ENCODE measurements at regions not wholly inside any gene's neighbourhood (a gene's known extent, or its start where the extent isn't known, plus 50 kb on each side); places are given as distances from the start of the nearest gene placed in this dataset.

DNA sequence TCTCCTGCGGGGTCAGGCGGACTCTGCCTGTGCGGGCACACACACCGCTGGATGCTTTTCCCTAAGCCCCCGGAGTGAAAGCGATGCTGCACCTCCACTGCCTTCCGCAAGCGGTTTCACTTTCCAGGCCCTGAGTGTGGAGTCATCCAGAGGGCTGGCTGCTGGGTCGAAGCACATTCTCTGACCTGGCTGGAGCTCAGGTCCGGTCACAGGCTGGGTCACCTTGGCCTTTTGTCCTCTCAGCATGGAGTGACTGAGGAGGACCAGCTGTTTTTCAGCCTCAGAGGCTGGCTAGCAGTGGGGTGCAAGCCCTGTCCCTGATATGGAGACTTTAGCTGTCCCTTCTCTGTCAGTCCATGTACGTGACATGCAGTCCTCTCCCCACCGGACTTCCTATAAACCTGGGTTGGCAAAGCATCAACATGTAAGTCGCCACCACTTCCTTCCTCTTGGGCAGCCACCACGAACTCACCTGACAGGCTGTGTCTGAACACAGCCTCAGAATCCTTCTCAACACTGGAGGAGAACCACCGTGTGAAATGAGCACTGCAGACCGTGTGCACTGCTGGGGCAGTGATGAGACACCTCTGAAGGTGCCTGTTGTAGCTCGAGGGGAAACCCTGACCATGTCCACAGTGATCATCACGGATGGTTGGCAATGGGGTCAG lies 51.3 kb downstream of the GADD45G start:
- peak in 1 of 2 donors; percentile 44 for DNase-seq (ENCODE audit: low read depth in 2 of 2)

DNA sequence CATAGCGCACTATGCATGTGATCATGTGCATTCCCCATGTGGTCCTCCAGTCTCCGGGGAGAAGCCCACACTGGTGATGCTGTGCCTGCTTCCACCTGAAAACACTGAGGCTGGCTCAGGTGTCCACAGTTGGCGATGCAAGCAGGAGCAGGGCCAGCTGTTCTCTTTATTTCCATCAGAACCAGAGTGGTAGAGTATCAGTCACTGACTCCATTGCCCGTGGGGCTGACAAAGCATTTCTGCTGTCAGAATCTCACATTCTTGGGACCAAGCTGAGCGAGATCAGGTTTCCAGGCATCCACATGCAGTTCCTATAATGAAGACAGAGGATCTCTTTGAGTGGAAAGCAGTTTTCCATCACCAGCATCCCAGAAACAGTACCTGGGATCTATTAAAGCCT lies 52.5 kb downstream of the GADD45G start:
- DNase-seq (ENCODE audit: low read depth in 2 of 2) = no peak

DNA sequence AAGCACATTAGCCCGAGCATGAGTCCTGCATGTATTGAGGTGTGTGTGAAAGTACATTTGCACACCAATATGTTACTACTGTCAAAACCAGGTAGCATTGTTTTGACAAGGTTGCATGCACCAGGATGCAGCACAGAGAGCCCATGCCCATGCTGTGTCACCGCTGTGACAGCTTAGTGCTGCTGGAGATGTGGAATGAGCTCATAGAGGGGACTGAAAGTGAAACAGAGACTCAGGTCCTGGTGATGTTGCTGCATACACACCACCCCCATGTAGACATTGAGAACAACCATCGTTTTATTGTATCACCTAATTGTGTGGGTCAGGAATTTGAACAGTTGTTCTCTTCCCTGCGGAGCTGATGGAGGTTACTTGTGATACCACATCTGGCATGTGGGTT lies 53.0 kb downstream of the GADD45G start:
- no peak for DNase-seq (ENCODE audit: low read depth in 2 of 2)

DNA sequence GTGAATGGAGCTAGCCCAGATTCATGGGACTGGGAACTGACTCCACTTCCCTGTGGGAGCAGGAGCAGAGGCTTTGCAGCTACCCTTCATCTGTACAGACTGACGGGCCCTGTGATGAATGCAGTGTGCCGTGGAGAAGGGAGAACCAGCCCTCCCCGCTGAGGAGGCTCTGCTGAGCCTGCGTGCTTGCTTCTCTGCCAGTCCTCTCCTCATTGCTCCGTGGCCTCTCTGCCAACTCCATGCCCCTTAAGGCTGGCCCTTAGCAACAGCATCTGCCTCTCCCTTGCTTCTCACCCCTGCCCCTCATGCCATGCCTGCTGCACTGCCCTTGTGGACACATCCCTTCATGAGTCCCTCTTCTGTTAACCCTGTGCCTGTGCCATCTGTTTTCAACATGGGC lies 53.6 kb downstream of the GADD45G start:
- no peak for DNase-seq (ENCODE audit: low read depth in 2 of 2)

DNA sequence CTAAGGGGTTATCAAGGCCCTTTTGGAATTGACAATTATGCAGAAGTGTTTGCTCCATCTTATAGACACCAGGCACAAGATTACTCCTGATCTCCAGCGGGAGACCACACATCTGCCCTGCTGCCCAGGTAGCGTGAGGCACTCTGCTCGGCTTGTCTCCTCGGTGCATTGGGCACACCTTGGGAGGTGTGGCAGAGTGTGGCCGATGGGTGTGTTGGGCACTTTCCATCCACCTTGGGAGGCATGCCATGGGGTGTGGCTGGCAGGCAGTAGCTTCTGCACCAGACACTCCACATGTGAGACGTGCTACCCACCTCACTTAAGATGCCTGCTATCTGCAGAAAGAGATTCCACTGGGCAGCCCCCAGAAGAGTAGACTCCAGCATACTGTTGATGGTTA lies 54.1 kb downstream of the GADD45G start:
- DNase-seq (ENCODE audit: low read depth in 2 of 2) = no peak

DNA sequence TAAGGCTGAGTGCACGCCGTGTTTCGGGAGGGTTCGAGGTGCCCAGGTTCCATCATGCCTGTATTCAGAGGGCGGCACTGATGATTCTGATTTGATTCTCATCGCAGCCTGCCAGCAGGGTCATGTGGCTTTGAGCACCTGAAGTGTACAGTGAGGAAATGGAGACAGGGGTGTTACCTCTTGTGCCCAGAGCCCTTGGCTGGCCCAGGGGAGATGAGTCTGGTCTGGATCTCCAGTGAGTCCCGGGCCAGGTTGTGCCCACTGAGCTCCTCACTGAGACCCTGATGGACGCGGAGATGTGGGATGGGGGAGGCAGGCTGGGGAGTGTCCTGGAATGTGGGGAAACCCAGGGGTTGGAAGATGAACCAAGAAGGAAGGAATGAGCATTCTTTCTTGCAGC lies 54.7 kb downstream of the GADD45G start:
- no peak for DNase-seq (ENCODE audit: low read depth in 2 of 2)

DNA sequence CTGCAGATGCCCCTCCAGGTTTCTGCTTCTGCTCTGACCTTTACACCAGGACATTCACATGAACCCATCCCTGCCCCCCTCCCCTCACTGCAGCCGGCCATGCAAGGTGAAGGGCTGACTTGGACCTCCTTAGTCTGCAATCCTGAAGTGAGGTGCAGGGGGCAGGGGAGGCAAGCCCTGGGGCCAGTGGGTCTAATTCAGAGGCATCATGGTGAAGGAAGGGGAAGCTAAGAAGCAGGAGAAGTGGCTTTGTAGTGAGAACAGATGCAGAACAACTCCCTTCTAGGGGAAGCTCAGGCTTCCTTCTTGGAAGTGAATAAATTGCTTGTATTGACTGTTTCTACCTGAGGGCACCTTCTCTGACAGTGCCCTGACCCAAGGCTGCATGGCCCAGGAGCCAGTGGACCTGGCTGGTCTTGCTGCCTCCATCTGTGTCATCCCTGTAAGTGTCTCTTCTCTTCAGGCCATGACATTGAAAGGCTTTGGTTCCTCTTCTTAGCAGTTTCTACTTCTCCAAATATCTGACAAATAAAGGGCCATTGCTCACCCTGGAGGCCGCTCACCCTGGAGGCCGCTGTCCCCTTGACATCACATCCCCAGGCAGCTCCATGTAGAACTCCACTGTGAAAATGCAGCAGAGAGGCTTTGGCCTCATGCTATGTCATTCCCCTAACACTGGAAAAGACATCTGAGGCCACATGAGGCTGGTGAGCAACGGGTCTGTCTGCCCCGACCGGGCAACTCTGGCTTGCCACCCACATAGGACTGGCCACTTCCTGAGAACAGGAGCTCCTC lies 55.3 kb downstream of the GADD45G start:
- no peak for DNase-seq (ENCODE audit: low read depth in 2 of 2)

DNA sequence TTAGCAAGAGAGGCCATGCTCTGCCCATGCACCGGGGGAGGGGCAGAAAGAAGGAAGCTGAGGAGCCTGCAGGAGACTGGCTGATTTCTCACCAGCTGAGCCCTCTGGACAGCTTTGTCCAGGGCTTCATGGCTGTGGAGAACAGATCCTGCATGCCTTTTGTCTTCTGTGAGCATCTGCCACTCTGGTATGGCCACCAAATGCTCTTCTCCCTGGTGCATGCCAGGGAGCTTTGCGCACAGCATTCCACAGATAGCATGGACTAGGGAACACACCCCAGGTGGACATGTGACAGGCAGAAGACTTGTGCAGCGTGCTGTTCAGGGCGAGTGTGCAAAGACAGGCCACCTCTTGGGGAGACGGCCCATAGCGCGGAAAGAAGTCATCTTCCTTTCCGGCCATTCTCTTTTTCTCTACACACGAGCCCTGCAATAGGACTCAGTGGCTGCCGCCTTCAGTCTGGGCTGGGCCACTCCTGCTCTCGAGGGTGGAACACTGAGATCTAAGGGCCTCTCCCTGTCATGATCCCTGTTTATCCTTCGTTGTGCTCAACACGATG lies 56.7 kb downstream of the GADD45G start:
- peak in 1 of 2 donors; percentile 30 for DNase-seq (ENCODE audit: low read depth in 2 of 2)

DNA sequence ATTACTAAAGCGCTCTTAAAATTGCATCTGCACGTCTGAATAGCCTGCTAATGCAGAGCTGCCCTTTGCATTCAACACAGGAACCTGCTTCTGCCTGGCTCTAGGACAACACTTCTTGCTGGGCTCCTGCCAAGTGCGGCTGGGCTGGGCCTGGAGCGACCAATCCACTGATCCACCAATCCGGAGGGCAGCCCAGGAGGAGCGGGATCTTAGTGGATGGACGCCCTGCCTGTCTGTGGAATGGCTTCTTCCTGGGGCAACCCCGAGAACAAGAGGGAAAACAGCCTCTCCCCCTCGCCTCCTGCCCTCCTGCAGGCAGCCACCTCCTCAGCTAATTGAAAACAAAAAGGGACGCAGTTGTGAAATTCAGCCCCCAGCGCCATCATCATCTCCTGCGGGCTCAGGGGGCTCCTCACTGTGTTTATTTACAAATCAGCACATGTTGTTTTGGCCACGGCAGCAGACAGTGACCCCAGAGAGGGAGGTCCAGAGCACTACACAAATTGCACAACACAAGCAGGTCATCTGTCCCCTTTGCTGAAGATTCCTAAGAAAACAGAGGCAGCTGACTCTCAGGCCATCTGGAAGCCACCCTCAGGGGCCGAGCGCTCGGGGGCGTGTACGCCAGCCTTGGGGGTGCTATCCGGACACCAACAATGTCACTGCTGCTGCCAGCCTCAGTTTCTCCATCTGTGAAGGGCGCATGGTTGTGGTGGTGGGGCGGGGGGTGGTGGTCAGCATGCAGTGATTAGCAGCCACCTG lies 57.3 kb downstream of the GADD45G start:
- DNase-seq (ENCODE audit: low read depth in 2 of 2) = peak; percentile 95 to 97

DNA sequence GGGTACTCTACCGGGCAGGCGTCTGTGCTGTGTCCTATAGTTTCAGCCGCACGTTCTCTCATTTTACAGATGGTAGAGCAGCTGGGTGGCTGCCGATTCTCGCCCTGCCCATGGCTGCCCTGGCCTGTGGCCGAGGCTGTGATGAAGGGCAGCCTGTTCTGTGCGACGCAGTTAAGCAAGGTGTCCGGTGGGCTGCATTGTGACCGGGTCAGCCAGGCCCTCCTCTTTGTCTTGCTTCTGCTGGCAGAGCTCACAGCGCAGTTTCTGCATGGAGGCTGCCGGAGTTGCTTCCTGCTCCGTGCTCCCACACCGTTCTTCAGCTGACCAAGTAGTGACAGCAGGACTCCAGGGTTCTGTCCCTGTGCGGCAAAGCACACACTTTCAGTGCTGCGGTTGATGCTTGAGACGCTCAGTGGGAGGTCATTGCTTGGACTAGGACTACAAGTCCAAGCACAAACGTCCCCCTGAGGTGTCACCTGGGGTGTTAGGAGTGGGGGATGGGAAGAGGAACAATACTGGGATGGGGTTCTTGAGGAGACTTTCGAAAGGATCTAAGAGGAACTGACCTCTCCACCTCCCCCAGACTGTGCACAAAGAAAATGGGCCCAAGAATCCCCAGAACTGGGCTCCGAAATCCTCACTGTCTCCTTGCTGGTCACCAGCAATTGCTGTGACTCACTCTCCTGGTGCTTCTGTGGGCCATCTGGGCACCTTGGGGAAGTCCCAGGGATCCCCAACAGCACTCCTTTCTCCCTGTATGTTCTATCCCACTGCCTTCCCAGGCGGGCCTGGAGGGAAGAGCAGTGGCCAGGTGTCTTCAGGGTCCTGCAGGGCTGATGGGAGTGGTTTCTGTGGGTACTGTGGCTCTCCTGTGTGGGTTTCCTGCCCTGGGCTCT lies 58.2 kb downstream of the GADD45G start:
- DNase-seq (ENCODE audit: low read depth in 2 of 2) = no peak

DNA sequence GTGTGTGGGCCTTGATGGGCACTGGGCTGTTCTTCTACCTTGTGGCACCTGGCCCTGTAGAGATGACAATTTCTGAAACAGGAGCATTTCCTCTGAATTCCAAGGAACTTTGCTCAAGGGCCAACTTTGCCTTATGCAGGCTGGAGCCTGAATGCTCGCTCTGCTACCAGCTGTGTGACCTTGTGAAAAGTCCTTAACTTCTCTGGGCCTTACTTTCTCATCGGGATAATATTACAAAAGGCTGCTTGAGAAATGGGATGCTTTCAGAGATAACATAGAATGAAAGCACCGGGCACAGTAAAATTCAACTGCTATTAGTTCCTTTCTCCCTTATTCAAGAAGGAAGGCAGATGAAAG lies 58.8 kb downstream of the GADD45G start:
- no peak for DNase-seq (ENCODE audit: low read depth in 2 of 2)

DNA sequence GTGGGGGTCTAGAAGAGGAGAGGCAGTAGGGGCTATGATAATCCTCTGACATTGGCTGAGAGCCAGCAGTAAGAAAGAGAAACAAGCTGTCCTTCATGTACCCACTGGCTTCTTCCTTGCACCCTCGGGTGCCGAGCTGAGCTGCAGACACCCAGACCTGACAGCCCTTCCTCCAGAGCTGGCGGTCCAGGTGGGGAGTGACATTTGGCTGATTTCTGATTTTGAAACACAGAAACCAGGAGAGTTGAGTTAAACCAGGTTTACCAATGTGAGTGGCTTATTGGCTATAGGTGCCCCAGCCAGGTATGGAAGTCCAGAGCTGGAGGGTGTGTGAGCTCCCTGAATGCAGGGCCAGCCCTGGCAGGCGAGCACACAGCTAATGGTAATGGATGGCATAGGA lies 59.2 kb downstream of the GADD45G start:
- no peak for DNase-seq (ENCODE audit: low read depth in 2 of 2)

DNA sequence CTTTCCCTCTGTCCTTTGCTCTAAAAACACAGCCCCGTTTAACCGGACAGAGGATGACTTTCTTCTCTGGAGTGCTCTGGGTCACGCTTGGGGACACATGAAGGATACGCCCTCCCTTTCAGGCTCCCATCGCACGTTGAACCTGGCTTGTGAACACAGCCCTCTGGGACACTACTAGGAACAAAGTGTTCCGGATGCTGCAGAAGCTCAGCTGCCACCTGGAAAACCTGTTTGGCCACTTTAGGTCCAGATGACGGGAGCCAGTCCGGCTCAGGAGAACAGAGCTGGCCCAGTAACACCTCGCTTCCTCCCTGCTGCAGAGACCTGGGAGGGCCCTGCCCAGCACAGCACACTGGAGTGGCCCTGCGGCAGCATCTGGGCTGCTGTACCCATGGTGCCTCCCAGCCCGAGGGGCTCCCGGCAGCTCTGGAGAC lies 60.1 kb downstream of the GADD45G start:
- DNase-seq (ENCODE audit: low read depth in 2 of 2) = no peak

DNA sequence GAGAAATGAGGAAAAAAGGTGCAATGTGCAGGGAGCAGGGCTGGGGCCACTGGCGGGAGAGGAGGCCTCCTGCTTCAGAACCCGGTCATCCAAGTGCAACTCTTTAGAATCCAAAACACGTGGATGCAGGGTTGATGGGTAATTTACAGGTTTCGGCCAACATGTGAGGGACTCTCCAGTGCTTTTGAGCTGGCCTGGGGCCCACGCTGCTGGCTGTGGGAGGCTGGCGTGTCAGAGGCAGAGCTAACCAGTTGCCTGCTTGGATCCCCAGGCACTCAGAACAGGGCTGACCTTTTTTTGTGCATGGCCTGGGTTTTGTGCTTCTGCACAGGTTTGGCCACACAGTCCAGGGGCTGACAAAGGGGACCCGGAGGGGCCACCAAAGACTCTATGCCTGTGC lies 61.6 kb downstream of the GADD45G start:
- no peak for DNase-seq (ENCODE audit: low read depth in 2 of 2)

DNA sequence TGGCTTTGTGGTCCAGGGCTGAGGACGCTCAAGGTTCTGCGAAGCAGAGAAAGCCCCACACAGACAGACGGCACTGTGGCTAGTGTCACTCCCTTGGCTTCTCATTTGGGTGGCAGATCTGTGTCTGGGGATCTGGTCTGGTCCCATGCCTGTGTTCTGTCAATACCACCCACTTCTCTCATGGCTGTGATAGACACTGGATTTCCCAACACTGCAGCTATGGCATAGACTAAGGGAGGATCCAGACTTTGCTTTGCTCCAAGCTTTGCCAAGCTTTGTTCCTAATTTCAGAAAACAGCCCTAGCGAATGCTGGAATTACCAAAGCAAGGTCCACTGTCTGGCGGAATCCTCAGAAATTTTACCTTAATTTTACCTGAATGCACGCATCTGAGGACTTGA lies 62.1 kb downstream of the GADD45G start:
- no peak for DNase-seq (ENCODE audit: low read depth in 2 of 2)

DNA sequence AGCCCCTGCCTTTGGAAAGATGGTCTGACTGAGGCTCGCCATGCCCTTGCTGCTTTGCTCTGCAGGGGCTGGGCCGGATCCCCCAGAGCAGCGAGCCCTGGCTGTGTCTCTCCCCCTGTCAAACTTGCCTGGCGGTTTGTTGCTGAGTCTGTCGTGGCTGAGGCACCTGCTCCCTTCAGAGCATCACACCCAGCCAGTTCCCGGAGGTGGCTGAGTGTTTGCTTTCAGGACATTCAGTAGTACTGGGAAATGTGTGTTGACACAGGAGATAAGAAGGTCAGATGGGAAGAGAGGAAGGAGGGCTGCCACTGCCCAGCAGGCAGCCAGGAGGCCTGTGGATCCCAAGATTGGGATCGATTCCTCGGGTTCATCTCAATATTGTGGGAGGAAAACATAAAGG lies 62.9 kb downstream of the GADD45G start:
- DNase-seq (ENCODE audit: low read depth in 2 of 2) = no peak

DNA sequence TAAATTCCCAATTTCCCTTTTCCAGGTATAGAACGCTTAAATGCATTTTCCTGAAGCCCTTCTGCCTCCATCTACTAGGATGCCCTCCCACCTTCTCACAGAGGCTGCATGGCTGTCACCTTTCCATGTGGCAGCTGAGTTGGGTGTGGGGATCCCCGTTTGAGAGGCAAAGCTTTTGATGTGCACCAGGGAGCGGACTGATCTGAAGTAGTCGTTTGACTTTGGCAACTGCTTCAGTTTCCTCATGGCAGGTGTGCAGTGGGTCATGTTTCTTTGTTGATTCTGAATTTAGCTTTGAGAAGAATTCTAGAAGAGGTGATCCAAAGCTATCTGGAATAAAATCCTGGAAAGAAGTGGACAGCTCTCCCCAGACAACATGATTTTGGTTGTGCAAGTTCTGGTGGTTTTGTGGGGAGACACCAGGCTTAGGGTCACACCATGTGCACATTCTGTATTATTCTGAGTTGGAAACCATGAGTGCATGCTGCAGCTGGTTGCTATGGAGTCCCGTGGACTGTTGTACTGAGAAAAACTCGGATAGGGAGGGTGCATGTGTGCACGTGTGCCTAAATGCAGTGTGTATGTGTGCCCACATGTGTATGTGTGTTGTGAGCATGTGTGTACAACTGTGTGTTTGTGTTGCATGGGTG lies 63.5 kb downstream of the GADD45G start:
- DNase-seq (ENCODE audit: low read depth in 2 of 2) = no peak

DNA sequence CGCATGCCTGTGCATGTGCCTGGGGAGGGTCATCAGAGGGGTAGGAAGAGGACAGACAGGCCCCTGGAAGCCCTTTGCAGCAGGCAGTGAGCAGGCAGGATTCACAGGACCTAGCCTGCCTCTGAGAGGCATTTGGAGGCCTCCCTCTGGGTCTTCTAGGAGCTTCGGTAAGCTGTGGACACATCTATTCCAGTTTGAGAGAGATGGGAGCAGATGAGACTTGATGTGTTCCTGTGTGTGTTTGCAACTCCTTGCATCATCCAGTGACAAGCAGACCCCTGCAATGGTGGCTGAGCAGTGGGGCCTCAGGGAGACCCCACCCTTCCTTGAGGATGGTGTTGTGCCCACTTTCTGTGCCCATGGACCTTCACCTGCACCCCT lies 64.0 kb downstream of the GADD45G start:
- no peak for DNase-seq (ENCODE audit: low read depth in 2 of 2)

DNA sequence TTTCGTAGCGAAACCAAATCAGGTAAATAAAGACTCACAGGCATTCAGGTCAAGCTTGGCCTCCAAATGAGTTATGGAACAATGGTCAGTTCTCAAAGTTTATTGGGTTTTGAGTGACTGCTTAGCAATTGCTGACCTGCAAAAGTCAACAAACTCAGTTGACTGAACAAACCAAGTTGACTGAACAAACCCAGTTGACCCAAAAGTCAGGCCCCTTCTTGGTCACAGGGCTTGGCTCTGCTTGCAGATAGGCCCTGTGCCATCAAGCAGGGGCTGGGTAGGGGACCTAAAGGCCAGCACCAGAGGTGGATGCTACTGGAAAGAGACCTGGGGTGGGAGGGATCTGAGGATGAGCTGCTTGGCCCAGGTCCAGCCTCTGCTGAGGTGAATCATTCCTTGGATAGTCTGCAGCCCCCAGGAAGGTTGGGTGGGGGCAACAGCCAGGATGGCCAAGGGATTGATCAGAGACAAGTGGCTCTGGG lies 64.6 kb downstream of the GADD45G start:
- DNase-seq (ENCODE audit: low read depth in 2 of 2) = no peak

DNA sequence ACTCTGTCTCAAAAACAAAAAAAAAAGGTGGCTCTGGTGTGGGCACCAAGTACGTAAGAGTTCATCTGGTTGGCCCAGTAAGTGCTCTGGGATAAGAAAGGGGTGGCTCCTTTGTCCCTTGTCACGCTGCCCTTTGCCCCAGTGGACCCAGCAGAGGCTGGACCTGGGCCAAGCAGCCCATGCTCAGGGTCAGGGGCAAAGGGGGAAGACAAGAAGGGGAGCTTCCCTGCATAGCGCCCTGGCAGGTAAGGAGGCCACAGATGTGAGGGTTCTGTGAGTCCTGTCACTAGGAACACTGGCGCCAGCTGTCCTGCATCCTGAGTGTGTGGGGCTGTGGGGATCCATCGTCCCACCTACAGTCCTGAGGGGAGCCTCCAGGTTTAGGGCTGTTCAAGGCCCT lies 65.3 kb downstream of the GADD45G start:
- DNase-seq (ENCODE audit: low read depth in 2 of 2) = no peak

Measured in lung microvascular endothelial cell (primary cell).